ENCODE measurements at regions not wholly inside any gene's neighbourhood (a gene's known extent, or its start where the extent isn't known, plus 50 kb on each side); places are given as distances from the start of the nearest gene placed in this dataset.

GRCh38 chr18:51655327-51655698 is 457.8 kb upstream of the MEX3C start:
- Mint-ChIP-seq H3K27me3 (ENCODE audit: unreplicated experiment) (no peaks in the 10 kb centered on the region), H3K9me3 (ENCODE audit: unreplicated experiment) (no peaks in the 10 kb centered on the region), H3K27ac (ENCODE audit: unreplicated experiment) (no peak overlapping the region), H3K4me3 (ENCODE audit: unreplicated experiment) (no peak overlapping the region), H3K4me1 (ENCODE audit: unreplicated experiment) (peaks cover 10% of the 10 kb centered on the region), H3K36me3 (ENCODE audit: low read depth, unreplicated experiment) (no peaks in the 10 kb centered on the region)
- DNase-seq (ENCODE audit: low spot score): no peak
- TF ChIP-seq CTCF (IDR thresholded peaks at IDR 0.05; ENCODE audit: unreplicated experiment): no peak

- no peak for DNase-seq (ENCODE audit: low spot score)
- no peaks in the 10 kb centered on the region for H3K36me3 Mint-ChIP-seq (ENCODE audit: low read depth, unreplicated experiment)
- H3K4me3 Mint-ChIP-seq (ENCODE audit: unreplicated experiment): no peak overlapping the region
- H3K27ac Mint-ChIP-seq (ENCODE audit: unreplicated experiment): no peak overlapping the region
- TF ChIP-seq CTCF (IDR thresholded peaks at IDR 0.05; ENCODE audit: unreplicated experiment): no peak
- no peaks in the 10 kb centered on the region for H3K9me3 Mint-ChIP-seq (ENCODE audit: unreplicated experiment)
- no peaks in the 10 kb centered on the region for H3K27me3 Mint-ChIP-seq (ENCODE audit: unreplicated experiment)
- peaks cover 10% of the 10 kb centered on the region for H3K4me1 Mint-ChIP-seq (ENCODE audit: unreplicated experiment)
These were observed 458.8 kb upstream of the MEX3C start for GRCh38 chr18:51656249-51656648.

- Mint-ChIP-seq H3K9me3 (ENCODE audit: unreplicated experiment) (no peaks in the 10 kb centered on the region), H3K36me3 (ENCODE audit: low read depth, unreplicated experiment) (no peaks in the 10 kb centered on the region), H3K4me3 (ENCODE audit: unreplicated experiment) (no peak overlapping the region), H3K27me3 (ENCODE audit: unreplicated experiment) (no peaks in the 10 kb centered on the region), H3K27ac (ENCODE audit: unreplicated experiment) (no peak overlapping the region), H3K4me1 (ENCODE audit: unreplicated experiment) (peaks cover 10% of the 10 kb centered on the region)
- no peak for TF ChIP-seq CTCF (IDR thresholded peaks at IDR 0.05; ENCODE audit: unreplicated experiment)
- no peak for DNase-seq (ENCODE audit: low spot score)
These were observed 461.0 kb upstream of the MEX3C start for GRCh38 chr18:51658436-51658835.

GRCh38 chr18:51659781-51660180 is 462.3 kb upstream of the MEX3C start:
- no peaks in the 10 kb centered on the region for H3K9me3 Mint-ChIP-seq (ENCODE audit: unreplicated experiment)
- no peaks in the 10 kb centered on the region for H3K36me3 Mint-ChIP-seq (ENCODE audit: low read depth, unreplicated experiment)
- peaks cover 14% of the 10 kb centered on the region for H3K4me1 Mint-ChIP-seq (ENCODE audit: unreplicated experiment)
- TF ChIP-seq CTCF (IDR thresholded peaks at IDR 0.05; ENCODE audit: unreplicated experiment): no peak
- no peak for DNase-seq (ENCODE audit: low spot score)
- H3K27me3 Mint-ChIP-seq (ENCODE audit: unreplicated experiment): no peaks in the 10 kb centered on the region
- no peak overlapping the region for H3K4me3 Mint-ChIP-seq (ENCODE audit: unreplicated experiment)
- H3K27ac Mint-ChIP-seq (ENCODE audit: unreplicated experiment): no peak overlapping the region

GRCh38 chr18:51660188-51660715 is 462.8 kb upstream of the MEX3C start:
- H3K4me1 Mint-ChIP-seq (ENCODE audit: unreplicated experiment): peaks cover 15% of the 10 kb centered on the region
- H3K9me3 Mint-ChIP-seq (ENCODE audit: unreplicated experiment): no peaks in the 10 kb centered on the region

More at GRCh38 chr18:51660188-51660715, 462.8 kb upstream of the MEX3C start:
- no peak for TF ChIP-seq CTCF (IDR thresholded peaks at IDR 0.05; ENCODE audit: unreplicated experiment)
- DNase-seq (ENCODE audit: low spot score): no peak
- no peaks in the 10 kb centered on the region for H3K27me3 Mint-ChIP-seq (ENCODE audit: unreplicated experiment)
- H3K27ac Mint-ChIP-seq (ENCODE audit: unreplicated experiment): no peak overlapping the region
- H3K4me3 Mint-ChIP-seq (ENCODE audit: unreplicated experiment): no peak overlapping the region
- H3K36me3 Mint-ChIP-seq (ENCODE audit: low read depth, unreplicated experiment): no peaks in the 10 kb centered on the region

Measured in endothelial cell (in vitro differentiated cells).